GM19324 (cell line): ENCODE measurements at regions not wholly inside any gene's neighbourhood (a gene's known extent, or its start where the extent isn't known, plus 50 kb on each side); places are given as distances from the start of the nearest gene placed in this dataset.

Experiments
- ATAC-seq: cut with Tn5 transposase; IDR thresholded peaks from one replicate; pipeline ENCODE4 v1.9.1; 2021; ENCODE audit warnings: mild to moderate bottlenecking, moderate library complexity; ENCODE audit not compliant: unreplicated experiment, low FRiP score

DNA sequence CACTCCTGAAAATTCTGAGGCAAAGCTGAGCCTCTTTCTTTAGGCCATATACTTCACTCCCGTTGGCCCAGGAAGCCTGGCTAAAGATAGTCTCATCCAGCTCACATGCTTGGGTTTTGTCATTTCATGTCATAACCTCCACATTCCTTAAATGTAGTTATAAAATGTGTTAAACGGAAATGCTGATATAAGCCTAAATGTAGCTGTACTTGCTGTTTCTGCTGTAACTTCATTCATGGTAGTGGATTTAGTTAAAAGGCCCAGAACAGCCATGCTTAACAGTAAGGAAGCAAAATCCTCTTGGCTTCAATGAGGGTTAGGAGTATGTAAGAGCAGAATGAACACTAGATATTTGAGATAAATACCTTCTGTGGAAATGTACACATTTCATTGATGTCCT is 135.8 kb upstream of the TMEM161B start:
- no peak for ATAC-seq

DNA sequence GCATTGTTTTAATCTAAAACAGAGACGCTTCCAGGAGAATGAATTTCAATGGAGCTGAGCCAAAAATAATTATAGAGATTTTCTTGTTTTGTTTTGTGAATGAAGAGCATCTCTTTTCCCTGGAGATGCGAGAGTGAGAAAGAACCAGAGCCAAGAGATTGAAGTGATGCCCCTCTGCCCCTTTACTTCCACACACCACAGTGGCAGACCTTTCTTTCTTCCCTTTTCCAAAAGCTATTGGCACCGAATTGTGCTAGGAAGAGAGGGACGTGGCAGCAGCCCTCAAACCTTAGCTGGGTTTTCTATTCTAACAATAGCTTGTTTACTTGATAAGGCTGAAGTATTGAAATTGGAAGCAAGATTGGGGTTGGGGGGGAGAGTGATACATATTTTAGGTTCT is 133.0 kb upstream of the TMEM161B start:
- ATAC-seq = no peak

- no peak for ATAC-seq
Measured at GRCh38 chr5:88401228-88401627, 132.6 kb upstream of the TMEM161B start.

DNA sequence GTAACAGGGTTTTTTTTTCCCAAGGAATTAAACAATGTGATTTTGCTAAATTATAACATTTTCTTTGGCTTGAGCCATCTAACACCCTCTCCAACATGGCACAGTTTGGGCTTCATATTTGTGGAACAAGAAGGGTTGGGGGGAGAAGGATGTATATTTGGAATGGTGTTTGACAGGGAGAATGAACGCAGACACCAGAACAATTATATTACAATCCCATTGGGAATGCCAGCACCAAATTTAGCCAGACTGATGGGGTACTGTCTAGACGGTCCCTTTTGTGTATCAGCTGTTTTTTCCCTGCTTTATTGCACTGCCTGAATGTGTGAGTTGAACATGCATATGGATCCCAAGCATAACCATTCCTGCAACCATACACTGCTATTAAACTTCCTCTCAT is 130.9 kb upstream of the TMEM161B start:
- no peak for ATAC-seq

- no peak for ATAC-seq
Measured at GRCh38 chr5:88398316-88398715, 129.7 kb upstream of the TMEM161B start.

DNA sequence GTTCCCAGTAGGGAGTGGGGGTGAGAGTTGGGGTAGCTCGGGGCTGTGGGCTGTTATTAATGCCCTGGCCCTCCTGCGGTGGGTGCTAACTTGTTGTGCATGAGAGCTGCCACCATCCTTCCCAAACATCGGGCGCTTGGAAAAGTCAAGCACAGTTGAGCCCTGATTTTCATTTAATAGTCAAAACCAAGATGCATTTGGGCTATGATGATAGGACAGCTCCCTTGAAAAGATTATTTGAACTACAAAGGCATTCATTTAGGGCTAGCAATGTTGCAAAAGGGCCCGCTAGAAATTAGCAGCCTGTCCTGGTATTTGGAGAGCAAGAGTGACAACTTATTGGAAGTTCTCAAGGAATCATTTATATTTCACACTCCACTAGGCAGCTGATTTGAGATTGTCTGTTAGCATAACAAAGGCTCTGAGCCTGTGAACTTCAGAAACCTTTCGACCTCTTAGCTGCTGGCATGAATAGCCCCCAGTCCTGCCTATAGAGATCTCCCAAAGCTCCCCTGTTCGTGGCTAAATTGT is 128.2 kb upstream of the TMEM161B start:
- ATAC-seq = no peak

DNA sequence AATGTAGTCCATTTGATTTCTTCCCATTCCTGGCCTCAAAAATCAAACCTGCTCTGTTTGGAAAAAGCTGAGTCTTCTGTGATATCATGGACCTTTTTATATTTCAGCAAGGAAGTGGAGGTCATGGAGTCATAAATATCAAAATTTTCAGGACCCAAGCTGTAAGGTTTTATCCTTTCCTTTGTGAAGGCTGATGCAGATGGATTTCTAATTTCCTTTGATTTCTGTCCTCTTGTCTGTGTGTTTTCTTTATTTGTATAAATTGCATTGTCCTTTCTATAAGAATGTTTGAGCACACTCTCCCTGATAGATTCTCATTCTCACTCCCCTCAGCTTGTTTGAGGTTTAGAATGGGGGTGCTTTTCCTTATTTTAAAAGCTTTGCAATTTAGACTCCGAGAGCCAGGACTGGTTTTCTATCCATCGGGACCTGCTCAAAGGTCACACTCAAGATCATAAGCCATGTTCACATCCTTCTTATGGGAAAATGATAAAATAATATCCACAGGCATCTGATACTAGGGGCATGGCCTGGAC is 127.4 kb upstream of the TMEM161B start:
- ATAC-seq = no peak

GRCh38 chr5:88395264-88395663 is 126.6 kb upstream of the TMEM161B start:
- ATAC-seq = no peak

GRCh38 chr5:88394536-88395175 is 126.0 kb upstream of the TMEM161B start:
- no peak for ATAC-seq

GRCh38 chr5:88393716-88394535 is 125.3 kb upstream of the TMEM161B start:
- no peak for ATAC-seq

DNA sequence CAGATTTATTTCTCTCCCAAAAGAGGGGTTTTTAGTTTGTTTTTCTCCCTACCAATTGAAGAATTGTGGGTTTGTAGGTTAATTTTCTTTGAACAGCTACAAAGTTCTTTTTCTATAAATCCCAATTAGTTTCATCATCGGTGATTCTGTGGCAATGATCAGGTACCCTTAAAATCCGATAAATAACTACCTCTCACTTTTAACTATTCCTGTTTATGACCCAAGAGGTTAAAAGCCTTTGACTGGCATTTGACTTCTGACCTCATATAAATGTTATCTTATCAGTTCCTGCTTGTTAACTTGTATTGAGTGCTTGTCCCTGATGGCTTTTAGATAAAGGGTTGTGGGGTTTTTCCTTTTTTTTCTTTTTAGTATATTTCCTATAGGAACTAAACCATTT is 124.4 kb upstream of the TMEM161B start:
- ATAC-seq = no peak

DNA sequence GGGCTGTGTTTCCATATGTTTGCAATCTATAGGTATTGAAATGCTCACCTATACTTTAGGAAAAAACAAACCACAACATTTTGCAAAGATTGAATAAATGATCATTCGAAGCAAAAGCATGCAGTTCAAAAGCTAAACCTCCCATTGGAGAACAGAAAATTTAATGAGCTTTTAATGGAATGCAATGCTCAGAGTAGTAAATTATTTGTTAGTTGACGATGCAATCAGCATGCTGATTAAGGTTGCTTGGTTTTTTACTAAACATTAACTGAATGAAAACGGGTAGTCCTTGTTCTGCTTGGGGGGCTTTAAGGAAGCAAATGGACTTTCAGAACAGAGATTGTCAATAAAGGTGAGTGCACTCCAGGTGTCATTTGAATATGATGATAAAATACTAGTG is 123.3 kb upstream of the TMEM161B start:
- no peak for ATAC-seq

DNA sequence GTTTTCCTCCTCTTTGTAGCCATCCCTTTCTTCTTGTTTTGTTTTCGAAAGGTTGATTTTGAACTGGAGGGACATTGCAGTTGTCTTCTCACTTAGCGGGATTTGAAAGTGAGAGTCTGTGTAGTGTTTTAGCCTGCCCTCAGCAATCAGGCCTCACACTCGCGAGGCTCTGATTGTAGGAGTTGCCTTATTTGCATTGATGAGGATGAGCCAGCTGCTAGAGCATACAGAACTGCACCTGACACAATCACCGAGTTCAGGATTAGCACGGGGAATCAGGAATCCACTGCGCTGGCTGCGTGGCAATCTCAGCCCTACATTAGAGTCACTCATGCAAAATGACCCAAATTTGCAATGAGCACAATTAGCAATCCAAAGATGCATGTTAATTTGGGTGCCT is 122.5 kb upstream of the TMEM161B start:
- ATAC-seq = no peak

GRCh38 chr5:88390481-88390880 is 121.8 kb upstream of the TMEM161B start:
- no peak for ATAC-seq

DNA sequence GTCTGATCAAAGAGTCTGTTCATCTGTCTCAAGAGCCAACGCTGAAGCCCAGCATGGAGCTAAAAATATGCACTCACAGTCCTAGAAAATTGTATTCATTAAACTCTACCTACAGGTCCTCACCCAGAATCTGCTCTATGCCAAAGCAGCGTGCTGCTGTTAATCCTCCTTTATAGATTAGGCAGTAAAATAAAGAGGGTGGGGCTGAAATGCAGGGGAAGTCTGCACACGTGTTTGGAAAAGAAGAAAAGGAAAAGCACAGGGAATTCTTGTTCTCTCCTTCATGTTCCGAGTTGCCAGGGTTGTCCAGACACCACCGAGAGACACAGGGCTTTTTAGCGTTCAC is 121.4 kb upstream of the TMEM161B start:
- ATAC-seq = no peak

DNA sequence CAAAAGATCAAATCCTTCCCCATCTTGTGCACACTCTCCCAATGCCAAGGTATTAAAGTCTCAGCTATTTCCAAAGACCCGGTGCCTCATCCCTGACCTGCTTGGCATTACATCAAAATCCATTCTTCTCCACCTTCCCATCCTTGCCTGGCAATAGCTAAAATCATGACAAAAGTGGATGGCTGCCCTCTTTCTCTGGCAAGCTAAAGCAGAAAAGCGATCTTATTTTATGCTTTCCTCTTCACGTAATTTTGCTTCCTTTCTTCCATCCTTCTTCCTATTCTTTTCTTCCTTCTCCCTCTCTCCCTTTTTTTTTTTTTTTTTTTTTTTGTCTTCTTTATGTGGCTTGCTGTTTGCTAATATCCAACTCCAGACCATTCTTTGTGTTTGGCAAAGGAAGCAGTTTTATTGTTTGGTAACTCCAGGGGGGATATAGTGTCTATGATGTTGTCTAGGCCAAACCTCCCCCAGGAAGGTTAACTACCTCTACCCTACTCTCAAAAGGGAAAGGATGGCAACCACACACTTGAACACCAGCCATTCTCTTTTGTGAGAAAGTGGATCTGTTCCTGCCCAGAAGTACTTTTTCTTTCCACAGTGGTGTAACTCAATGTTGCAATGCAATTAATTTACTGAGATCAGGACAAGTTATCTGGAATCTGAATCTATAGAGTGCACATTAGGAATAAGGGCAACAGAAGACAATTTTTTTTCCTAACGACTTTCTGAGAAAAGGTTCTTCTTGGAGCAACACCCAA is 120.9 kb upstream of the TMEM161B start:
- no peak for ATAC-seq

GRCh38 chr5:88388476-88389337 is 120.1 kb upstream of the TMEM161B start:
- ATAC-seq = no peak

GRCh38 chr5:88384886-88385285 is 116.2 kb upstream of the TMEM161B start:
- no peak for ATAC-seq

DNA sequence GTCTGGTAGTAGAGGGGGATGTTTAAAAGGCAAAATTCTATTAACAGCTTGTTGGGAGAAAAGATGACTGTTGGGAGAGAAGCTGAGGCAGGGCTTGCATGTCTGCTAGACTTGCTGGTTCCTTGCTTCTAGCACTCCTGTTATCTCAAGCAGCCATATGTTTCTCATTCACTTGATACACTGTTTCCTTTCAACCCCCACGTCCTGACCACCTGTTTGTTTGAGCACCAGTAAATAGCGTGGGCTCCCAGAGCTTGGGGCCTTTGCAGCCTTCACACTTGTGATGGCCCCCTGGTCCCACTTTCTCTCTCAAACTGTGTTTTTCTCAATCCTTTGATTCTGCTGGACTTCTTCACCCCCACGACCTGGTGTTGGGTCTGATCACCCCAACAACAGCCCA is 111.7 kb upstream of the TMEM161B start:
- no peak for ATAC-seq
